ENCODE measurements at regions not wholly inside any gene's neighbourhood (a gene's known extent, or its start where the extent isn't known, plus 50 kb on each side); places are given as distances from the start of the nearest gene placed in this dataset.

DNA sequence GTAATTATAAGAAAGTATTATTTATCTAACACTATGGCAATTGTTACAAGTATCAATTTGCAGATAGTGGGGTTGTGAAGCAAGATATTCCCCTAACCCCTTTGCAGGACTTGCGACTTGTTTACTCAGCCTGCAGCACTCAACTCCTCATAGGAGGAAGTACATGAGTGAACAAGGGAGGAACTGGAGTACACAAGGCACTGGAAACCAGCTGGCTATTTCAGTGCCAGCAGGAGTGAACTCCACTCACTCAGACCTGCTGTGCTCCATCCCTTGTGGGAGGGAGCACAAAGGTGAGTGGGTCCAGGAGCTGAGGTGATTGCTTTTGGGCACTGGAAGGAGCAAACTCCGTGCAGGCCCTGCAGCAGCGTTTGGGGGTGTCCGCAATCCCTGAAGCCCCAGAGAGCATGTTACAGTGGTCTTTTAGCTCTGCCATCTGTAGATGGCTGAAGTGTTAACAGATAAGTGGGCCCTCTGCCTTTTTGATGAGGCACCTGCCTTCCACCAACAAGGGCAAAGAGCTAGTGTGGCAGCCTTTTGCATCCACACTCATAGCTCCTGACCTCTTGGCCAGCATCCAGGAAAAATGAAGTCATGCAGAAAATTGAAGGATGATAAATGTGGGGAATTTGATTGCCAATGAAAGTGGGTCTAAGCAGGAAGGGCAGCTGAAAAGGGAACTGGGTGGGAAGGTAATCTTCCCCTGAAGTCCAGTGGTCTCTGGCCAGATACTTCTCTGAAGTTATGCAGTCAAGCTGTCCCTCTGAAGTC, 802.2 kb upstream of the MIR17HG start:
- no peak for TF ChIP-seq ZNF274 (IDR thresholded peaks at IDR 0.05; ENCODE audit: low read depth, low read length)
- TF ChIP-seq YY1 (IDR thresholded peaks at IDR 0.05; ENCODE audit: insufficient read depth, insufficient read length), result no peak
